ENCODE measurements at regions not wholly inside any gene's neighbourhood (a gene's known extent, or its start where the extent isn't known, plus 50 kb on each side); places are given as distances from the start of the nearest gene placed in this dataset.
"Not testable (repeated sequence)": the region's sequence is repeated elsewhere in the genome, so short reads cannot be mapped to it uniquely, and the experiment has no call there.

DNA sequence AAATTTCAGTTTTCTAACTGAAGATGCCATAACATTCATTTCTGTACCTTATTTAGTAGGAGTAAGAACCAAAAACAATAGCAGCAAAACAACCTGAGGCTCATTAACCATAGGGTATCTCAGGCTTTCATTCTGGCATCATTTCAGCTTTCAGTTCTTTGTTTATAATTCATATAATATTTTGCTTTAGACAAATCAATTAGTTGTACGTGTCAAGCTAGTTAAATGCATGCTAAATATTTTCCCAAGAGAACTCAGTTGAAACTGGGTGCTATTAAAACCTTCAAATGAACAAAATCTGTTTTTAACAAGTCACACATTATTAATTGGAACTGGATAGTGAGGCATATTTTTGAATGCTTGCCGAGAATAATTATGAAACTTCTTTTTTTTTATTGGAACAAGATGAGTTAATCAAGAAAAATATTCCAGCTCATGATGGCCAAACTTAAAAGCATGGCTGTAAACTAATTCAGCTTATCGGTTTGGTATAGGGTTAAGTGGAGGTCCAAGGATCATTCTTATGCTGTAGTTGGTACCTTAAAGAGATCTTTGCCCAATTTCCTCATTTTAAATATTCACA, 442.7 kb downstream of the BTG1 start:
- H3K9me3 ChIP-seq (ENCODE audit: control insufficient read depth, low read length): no peaks in the 10 kb centered on the region
- DNase-seq: no peak
- no peak overlapping the region for H3K27ac ChIP-seq (ENCODE audit: insufficient read depth, low read length, poor library complexity, severe bottlenecking)
- no peaks in the 10 kb centered on the region for H3K36me3 ChIP-seq (ENCODE audit: control insufficient read depth, insufficient read depth, low read length)
- no peaks in the 10 kb centered on the region for H3K27me3 ChIP-seq (replicated peaks; ENCODE audit: control insufficient read depth, insufficient read depth, low read length, poor library complexity, severe bottlenecking)
- no peak overlapping the region for H3K4me3 ChIP-seq (ENCODE audit: insufficient read depth, low read depth, low read length, poor library complexity, severe bottlenecking)
- H3K4me1 ChIP-seq (ENCODE audit: control insufficient read depth, insufficient read depth, low read length, poor library complexity, severe bottlenecking): no peaks in the 10 kb centered on the region

DNA sequence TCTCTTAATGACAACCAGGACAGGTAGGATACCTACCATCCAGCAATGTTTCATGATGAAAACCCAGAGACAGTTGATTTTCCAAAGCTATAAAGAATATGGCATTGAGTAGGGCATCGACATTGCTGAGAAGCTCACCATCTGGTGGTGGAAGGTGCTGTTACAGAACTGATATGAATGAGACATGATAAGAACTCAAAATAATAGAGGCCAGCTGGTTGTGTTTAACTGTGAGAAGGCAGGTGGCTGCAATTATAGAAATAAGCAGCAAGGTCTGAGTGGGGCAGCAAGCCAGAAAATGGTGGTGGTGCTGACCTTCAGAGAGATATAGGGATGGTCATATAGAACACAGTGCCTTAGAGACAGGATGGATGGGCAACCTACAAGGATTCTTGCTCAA, 449.7 kb downstream of the BTG1 start:
- DNase-seq: no peak
- no peaks in the 10 kb centered on the region for H3K9me3 ChIP-seq (ENCODE audit: control insufficient read depth, low read length)
- H3K27me3 ChIP-seq (replicated peaks; ENCODE audit: control insufficient read depth, insufficient read depth, low read length, poor library complexity, severe bottlenecking): no peaks in the 10 kb centered on the region
- no peak overlapping the region for H3K27ac ChIP-seq (ENCODE audit: insufficient read depth, low read length, poor library complexity, severe bottlenecking)
- no peaks in the 10 kb centered on the region for H3K36me3 ChIP-seq (ENCODE audit: control insufficient read depth, insufficient read depth, low read length)
- H3K4me3 ChIP-seq (ENCODE audit: insufficient read depth, low read depth, low read length, poor library complexity, severe bottlenecking): no peak overlapping the region
- H3K4me1 ChIP-seq (ENCODE audit: control insufficient read depth, insufficient read depth, low read length, poor library complexity, severe bottlenecking): no peaks in the 10 kb centered on the region

DNA sequence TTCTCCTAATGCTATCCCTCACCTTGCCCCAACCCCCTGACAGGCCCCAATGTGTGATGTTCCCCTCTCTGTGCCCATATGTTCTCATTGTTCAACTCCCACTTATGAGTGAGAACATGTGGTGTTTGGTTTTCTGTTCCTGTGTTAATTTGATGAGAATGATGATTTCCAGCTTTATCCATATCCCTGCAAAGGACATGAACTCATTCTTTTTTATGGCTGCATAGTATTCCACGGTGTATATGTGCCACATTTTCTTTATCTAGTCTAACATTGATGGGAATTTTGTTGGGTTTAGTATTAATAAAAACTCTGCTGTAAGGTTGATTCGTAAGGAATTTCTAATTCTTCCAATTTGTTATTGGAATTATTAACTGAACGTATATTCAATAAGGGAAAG, 450.2 kb downstream of the BTG1 start:
- H3K27me3 ChIP-seq (replicated peaks; ENCODE audit: control insufficient read depth, insufficient read depth, low read length, poor library complexity, severe bottlenecking); H3K4me3 ChIP-seq (ENCODE audit: insufficient read depth, low read depth, low read length, poor library complexity, severe bottlenecking); H3K36me3 ChIP-seq (ENCODE audit: control insufficient read depth, insufficient read depth, low read length); H3K9me3 ChIP-seq (ENCODE audit: control insufficient read depth, low read length); H3K4me1 ChIP-seq (ENCODE audit: control insufficient read depth, insufficient read depth, low read length, poor library complexity, severe bottlenecking); DNase-seq; H3K27ac ChIP-seq (ENCODE audit: insufficient read depth, low read length, poor library complexity, severe bottlenecking): not testable (repeated sequence)

DNA sequence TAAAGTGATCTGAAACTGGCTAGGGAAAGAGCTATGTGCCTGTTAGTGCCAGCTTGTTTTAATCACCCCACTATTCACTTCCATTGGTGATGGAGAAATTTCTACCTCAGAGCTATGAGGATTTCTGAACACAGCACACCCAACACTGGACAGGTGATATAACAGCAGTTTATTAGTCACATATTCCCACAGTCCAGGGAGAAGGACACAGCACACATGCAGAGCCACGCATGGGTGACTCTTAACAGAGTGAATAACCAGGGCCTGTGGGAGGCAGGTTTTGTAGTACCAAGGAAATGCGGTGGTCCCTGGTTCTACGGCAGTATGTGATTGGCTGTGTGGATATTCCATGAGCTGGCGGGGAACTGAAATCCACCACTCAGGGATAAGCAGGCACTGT, 455.1 kb downstream of the BTG1 start:
- Histone ChIP-seq H3K36me3 (ENCODE audit: control insufficient read depth, insufficient read depth, low read length) (no peaks in the 10 kb centered on the region), H3K27ac (ENCODE audit: insufficient read depth, low read length, poor library complexity, severe bottlenecking) (no peak overlapping the region), H3K4me1 (ENCODE audit: control insufficient read depth, insufficient read depth, low read length, poor library complexity, severe bottlenecking) (no peaks in the 10 kb centered on the region), H3K4me3 (ENCODE audit: insufficient read depth, low read depth, low read length, poor library complexity, severe bottlenecking) (no peak overlapping the region), H3K27me3 (replicated peaks; ENCODE audit: control insufficient read depth, insufficient read depth, low read length, poor library complexity, severe bottlenecking) (no peaks in the 10 kb centered on the region), H3K9me3 (ENCODE audit: control insufficient read depth, low read length) (no peaks in the 10 kb centered on the region)
- no peak for DNase-seq

DNA sequence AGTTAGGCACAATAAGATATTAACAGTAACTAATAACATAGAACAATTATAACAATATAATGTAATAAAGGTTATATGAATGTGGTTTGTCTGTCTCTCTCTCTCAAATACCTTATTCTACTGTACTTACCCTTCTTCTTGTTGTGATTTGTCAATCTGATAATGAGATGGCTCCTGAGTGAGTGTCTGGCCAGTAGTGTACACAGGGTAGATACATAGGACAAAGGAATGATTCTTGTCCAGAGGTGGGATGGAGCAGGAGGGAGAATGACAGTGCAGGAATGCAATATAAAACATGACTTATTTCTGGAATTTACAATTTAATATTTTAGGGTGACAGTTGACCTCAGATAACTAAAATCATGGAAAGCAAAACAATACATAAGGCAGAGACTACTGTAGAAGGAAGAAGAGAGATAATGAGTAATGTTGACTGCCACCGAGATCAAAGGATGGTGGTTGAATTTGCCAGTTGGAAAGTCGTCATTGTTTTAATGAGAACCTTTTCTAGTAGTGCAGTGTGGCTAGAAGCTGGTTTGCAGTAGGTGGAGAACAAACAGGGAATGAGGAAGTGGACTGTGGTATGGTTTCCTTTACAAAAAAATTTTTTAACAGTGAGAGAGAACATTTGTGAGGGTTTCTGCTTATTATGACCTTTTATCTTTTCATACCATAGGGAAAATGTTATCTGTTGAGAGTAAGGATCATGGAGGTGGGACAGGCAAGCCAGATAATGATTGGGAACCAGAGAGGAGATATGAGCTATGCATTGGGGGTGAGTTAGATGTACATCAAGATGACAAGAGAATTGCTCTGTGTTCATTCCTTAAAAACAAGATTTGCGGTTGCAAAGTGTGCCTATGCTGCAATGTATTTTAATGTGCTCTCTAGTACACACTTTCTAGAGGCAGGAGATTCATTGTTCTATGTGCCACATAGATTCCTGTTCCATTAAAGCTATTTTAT, 458.3 kb downstream of the BTG1 start:
- Histone ChIP-seq H3K27me3 (replicated peaks; ENCODE audit: control insufficient read depth, insufficient read depth, low read length, poor library complexity, severe bottlenecking) (no peaks in the 10 kb centered on the region), H3K36me3 (ENCODE audit: control insufficient read depth, insufficient read depth, low read length) (no peaks in the 10 kb centered on the region), H3K4me1 (ENCODE audit: control insufficient read depth, insufficient read depth, low read length, poor library complexity, severe bottlenecking) (no peaks in the 10 kb centered on the region), H3K9me3 (ENCODE audit: control insufficient read depth, low read length) (no peaks in the 10 kb centered on the region), H3K4me3 (ENCODE audit: insufficient read depth, low read depth, low read length, poor library complexity, severe bottlenecking) (no peak overlapping the region), H3K27ac (ENCODE audit: insufficient read depth, low read length, poor library complexity, severe bottlenecking) (no peak overlapping the region)
- no peak for DNase-seq

DNA sequence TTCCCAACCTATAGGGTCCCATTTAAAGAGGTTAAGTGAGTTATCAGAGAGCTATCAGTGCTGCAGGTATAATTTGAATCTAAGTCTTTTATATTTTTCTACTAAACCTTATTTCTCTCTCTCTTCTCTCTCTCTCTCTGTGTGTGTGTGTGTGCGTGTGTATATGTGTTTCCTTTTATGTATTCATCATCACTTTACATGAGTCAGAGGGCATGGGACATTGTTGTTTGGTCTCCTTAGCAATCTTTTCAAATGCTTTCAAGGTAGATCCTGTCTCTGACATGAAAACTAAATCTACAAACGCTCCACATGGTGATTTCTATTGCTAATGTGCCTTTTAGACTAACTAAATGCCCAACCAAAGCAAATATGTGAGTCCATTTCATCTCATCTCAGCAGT, 459.7 kb downstream of the BTG1 start:
- no peak overlapping the region for H3K27ac ChIP-seq (ENCODE audit: insufficient read depth, low read length, poor library complexity, severe bottlenecking)
- H3K4me3 ChIP-seq (ENCODE audit: insufficient read depth, low read depth, low read length, poor library complexity, severe bottlenecking): no peak overlapping the region
- H3K4me1 ChIP-seq (ENCODE audit: control insufficient read depth, insufficient read depth, low read length, poor library complexity, severe bottlenecking): no peaks in the 10 kb centered on the region

GRCh38 chr12:91681751-91682150, 463.9 kb downstream of the BTG1 start:
- Histone ChIP-seq H3K27ac (ENCODE audit: insufficient read depth, low read length, poor library complexity, severe bottlenecking) (no peak overlapping the region), H3K4me3 (ENCODE audit: insufficient read depth, low read depth, low read length, poor library complexity, severe bottlenecking) (no peak overlapping the region), H3K4me1 (ENCODE audit: control insufficient read depth, insufficient read depth, low read length, poor library complexity, severe bottlenecking) (no peaks in the 10 kb centered on the region), H3K36me3 (ENCODE audit: control insufficient read depth, insufficient read depth, low read length) (no peaks in the 10 kb centered on the region), H3K27me3 (replicated peaks; ENCODE audit: control insufficient read depth, insufficient read depth, low read length, poor library complexity, severe bottlenecking) (no peaks in the 10 kb centered on the region), H3K9me3 (ENCODE audit: control insufficient read depth, low read length) (no peaks in the 10 kb centered on the region)
- DNase-seq: no peak

More for the DNA sequence above, 459.7 kb downstream of the BTG1 start:
- H3K27me3 ChIP-seq (replicated peaks; ENCODE audit: control insufficient read depth, insufficient read depth, low read length, poor library complexity, severe bottlenecking): no peaks in the 10 kb centered on the region
- H3K36me3 ChIP-seq (ENCODE audit: control insufficient read depth, insufficient read depth, low read length): no peaks in the 10 kb centered on the region
- no peaks in the 10 kb centered on the region for H3K9me3 ChIP-seq (ENCODE audit: control insufficient read depth, low read length)
- DNase-seq: no peak

DNA sequence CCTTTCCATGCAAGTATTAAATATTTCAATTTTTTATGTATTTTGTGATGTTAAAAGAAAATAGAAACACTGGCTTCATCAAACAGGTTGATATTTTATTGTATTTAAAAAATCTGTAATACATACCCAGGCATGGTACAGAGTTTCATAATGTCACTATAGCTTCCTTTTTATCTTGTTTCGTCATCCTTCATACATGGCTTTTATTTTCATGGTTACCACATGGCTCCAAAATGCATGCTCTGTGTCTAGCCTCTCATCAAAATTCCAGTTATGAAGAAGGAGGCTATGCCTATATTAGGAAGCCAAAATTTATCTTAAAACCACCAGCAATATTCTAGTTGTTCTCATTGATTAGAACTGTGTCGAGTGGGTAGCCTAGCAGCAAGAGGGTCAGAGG, 464.8 kb downstream of the BTG1 start:
- no peaks in the 10 kb centered on the region for H3K36me3 ChIP-seq (ENCODE audit: control insufficient read depth, insufficient read depth, low read length)
- no peak for DNase-seq
- no peak overlapping the region for H3K27ac ChIP-seq (ENCODE audit: insufficient read depth, low read length, poor library complexity, severe bottlenecking)
- no peaks in the 10 kb centered on the region for H3K27me3 ChIP-seq (replicated peaks; ENCODE audit: control insufficient read depth, insufficient read depth, low read length, poor library complexity, severe bottlenecking)
- no peak overlapping the region for H3K4me3 ChIP-seq (ENCODE audit: insufficient read depth, low read depth, low read length, poor library complexity, severe bottlenecking)
- no peaks in the 10 kb centered on the region for H3K9me3 ChIP-seq (ENCODE audit: control insufficient read depth, low read length)
- H3K4me1 ChIP-seq (ENCODE audit: control insufficient read depth, insufficient read depth, low read length, poor library complexity, severe bottlenecking): no peaks in the 10 kb centered on the region

GRCh38 chr12:91677556-91677955, 468.1 kb downstream of the BTG1 start:
- Histone ChIP-seq H3K4me1 (ENCODE audit: control insufficient read depth, insufficient read depth, low read length, poor library complexity, severe bottlenecking) (no peaks in the 10 kb centered on the region), H3K9me3 (ENCODE audit: control insufficient read depth, low read length) (no peaks in the 10 kb centered on the region), H3K27me3 (replicated peaks; ENCODE audit: control insufficient read depth, insufficient read depth, low read length, poor library complexity, severe bottlenecking) (no peaks in the 10 kb centered on the region), H3K27ac (ENCODE audit: insufficient read depth, low read length, poor library complexity, severe bottlenecking) (no peak overlapping the region), H3K36me3 (ENCODE audit: control insufficient read depth, insufficient read depth, low read length) (no peaks in the 10 kb centered on the region), H3K4me3 (ENCODE audit: insufficient read depth, low read depth, low read length, poor library complexity, severe bottlenecking) (no peak overlapping the region)
- no peak for DNase-seq

- Histone ChIP-seq H3K4me1 (ENCODE audit: control insufficient read depth, insufficient read depth, low read length, poor library complexity, severe bottlenecking) (no peaks in the 10 kb centered on the region), H3K9me3 (ENCODE audit: control insufficient read depth, low read length) (no peaks in the 10 kb centered on the region), H3K27ac (ENCODE audit: insufficient read depth, low read length, poor library complexity, severe bottlenecking) (no peak overlapping the region), H3K4me3 (ENCODE audit: insufficient read depth, low read depth, low read length, poor library complexity, severe bottlenecking) (no peak overlapping the region), H3K36me3 (ENCODE audit: control insufficient read depth, insufficient read depth, low read length) (no peaks in the 10 kb centered on the region), H3K27me3 (replicated peaks; ENCODE audit: control insufficient read depth, insufficient read depth, low read length, poor library complexity, severe bottlenecking) (no peaks in the 10 kb centered on the region)
- no peak for DNase-seq
Observed at GRCh38 chr12:91675401-91675800, 470.2 kb downstream of the BTG1 start.
